B cell (primary cell): ENCODE measurements at regions not wholly inside any gene's neighbourhood (a gene's known extent, or its start where the extent isn't known, plus 50 kb on each side); places are given as distances from the start of the nearest gene placed in this dataset.
"Not testable (repeated sequence)": the region's sequence is repeated elsewhere in the genome, so short reads cannot be mapped to it uniquely, and the experiment has no call there.

ENCODE experiments used
- ATAC-seq: fragments of 200-7000 bp; cut with Tn5 transposase; one replicate; pipeline ENCODE4 v1.10.0; 2021; ENCODE audit warnings: low read depth, mild to moderate bottlenecking, moderate number of reproducible peaks, moderate library complexity
- CTCF ChIA-PET: fragments of 350-600 bp; sonication (Branson Sonifier 250); formaldehyde crosslinking; loops from one replicate; lab custom pipeline; 2021; ENCODE audit warnings: antibody characterized with exemption, inconsistent platforms; lab: Charles Lee
- POLR2A ChIA-PET: fragments of 350-600 bp; sonication (Branson Sonifier 250); formaldehyde crosslinking; loops from one replicate; lab custom pipeline; 2021; ENCODE audit warnings: antibody characterized with exemption; lab: Charles Lee
- DNase-seq: peaks from one replicate; pipeline ENCODE4 v3.0.0; 2013
- H2AFZ ChIP-seq: 2 replicates; pipeline ENCODE4 v1.6.1; 2012; ENCODE audit warnings: mild to moderate bottlenecking, low read depth, low read length; ENCODE audit not compliant: insufficient read depth, poor library complexity, severe bottlenecking
- H3K27ac ChIP-seq, 2 donors: 1 replicate in 1 of 2; 2 replicates in 1 of 2; pipeline ENCODE4 v1.5.1; 2012 to 2013; ENCODE audit warnings: low read length in 2 of 2, mild to moderate bottlenecking in 2 of 2, moderate library complexity in 1 of 2
- H3K27me3 ChIP-seq, 4 experiments: fragments of 200-600 bp in 1 of 4; sonication (generic) in 1 of 4; replicated peaks in 1 of 4; 1 replicate in 2 of 4; 2 replicates in 2 of 4; pipeline versions ENCODE4 v1.6.1 to v1.7.0; 2013 to 2016; ENCODE audit warnings: low read length in 3 of 4, mild to moderate bottlenecking in 2 of 4, mixed read lengths in 1 of 4, moderate library complexity in 1 of 4; ENCODE audit not compliant: insufficient read depth in 4 of 4, control insufficient read depth in 3 of 4; ENCODE audit errors: control extremely low read depth in 1 of 4
- H3K36me3 ChIP-seq, 2 experiments: replicated peaks in 1 of 2; 1 replicate in 1 of 2; 2 replicates in 1 of 2; pipeline versions ENCODE4 v1.6.1 to v1.7.1; 2013; ENCODE audit warnings: low read length in 1 of 2; ENCODE audit not compliant: insufficient read depth in 2 of 2, control insufficient read depth in 1 of 2; ENCODE audit errors: control extremely low read depth in 1 of 2, extremely low read depth in 1 of 2
- H3K4me1 ChIP-seq, 2 donors: fragments of 200-600 bp in 1 of 2; sonication (generic) in 1 of 2; 1 replicate in 1 of 2; 2 replicates in 1 of 2; pipeline versions ENCODE4 v1.5.1 to v1.6.1; 2013 to 2017; ENCODE audit warnings: low read length in 2 of 2; ENCODE audit not compliant: control insufficient read depth in 2 of 2, insufficient read depth in 2 of 2
- H3K4me2 ChIP-seq: replicated peaks from 2 replicates; pipeline ENCODE3; 2012; ENCODE audit warnings: mild to moderate bottlenecking, low read depth, low read length; ENCODE audit not compliant: poor library complexity, severe bottlenecking
- H3K4me3 ChIP-seq, 5 experiments: fragments of 200-600 bp in 1 of 5; sonication (generic) in 1 of 5; 1 replicate in 3 of 5; 2 replicates in 2 of 5; pipeline versions ENCODE4 v1.5.1 to v1.7.0; 2011 to 2016; ENCODE audit warnings: low read length in 4 of 5, mild to moderate bottlenecking in 4 of 5, low read depth in 2 of 5, control low read depth in 1 of 5, moderate library complexity in 1 of 5; ENCODE audit not compliant: insufficient read depth in 1 of 5; ENCODE audit errors: control extremely low read depth in 1 of 5, extremely low read depth in 1 of 5
- H3K79me2 ChIP-seq: fragments of 200-600 bp; sonication (generic); one replicate; pipeline ENCODE4 v1.6.0; 2016; ENCODE audit warnings: low read length; ENCODE audit not compliant: control insufficient read depth, insufficient read depth
- H3K9ac ChIP-seq: fragments of 200-600 bp; sonication (generic); 2 replicates; pipeline ENCODE4 v1.6.1; 2017; ENCODE audit warnings: mild to moderate bottlenecking, low read length, moderate library complexity
- H3K9me3 ChIP-seq, 3 donors: one replicate each; pipeline versions ENCODE4 v1.6.1 to v1.7.1; 2013; ENCODE audit warnings: low read length in 2 of 3; ENCODE audit not compliant: control insufficient read depth in 2 of 3, insufficient read depth in 1 of 3; ENCODE audit errors: control extremely low read depth in 1 of 3
- H4K20me1 ChIP-seq: 2 replicates; pipeline ENCODE4 v1.6.0; 2012; ENCODE audit warnings: mild to moderate bottlenecking, low read length; ENCODE audit not compliant: insufficient read depth, control insufficient read depth, poor library complexity, severe bottlenecking
- H3K27ac Mint-ChIP-seq: one replicate; pipeline ENCODE4 v1.8.0; 2021; ENCODE audit warnings: mixed read lengths
- H3K27me3 Mint-ChIP-seq: one replicate; pipeline ENCODE4 v1.8.0; 2021; ENCODE audit warnings: mixed read lengths
- H3K4me1 Mint-ChIP-seq: one replicate; pipeline ENCODE4 v1.8.0; 2021; ENCODE audit warnings: mixed read lengths
- H3K4me3 Mint-ChIP-seq: one replicate; pipeline ENCODE4 v1.8.0; 2021; ENCODE audit warnings: mixed read lengths
- H3K9me3 Mint-ChIP-seq: one replicate; pipeline ENCODE4 v1.8.0; 2022; ENCODE audit warnings: mixed read lengths; ENCODE audit not compliant: insufficient read depth
- EZH2 ChIP-seq: IDR thresholded peaks from 2 replicates; pipeline ENCODE4 v1.6.1; 2012; ENCODE audit warnings: borderline replicate concordance, low read depth, mild to moderate bottlenecking, moderate library complexity, low read length; ENCODE audit not compliant: insufficient read depth, poor library complexity, severe bottlenecking
- WGBS: methylation state at CpG from one replicate; pipeline ENCODE4 v1.1.5; 2013; ENCODE audit warnings: missing lambda C conversion rate; ENCODE audit not compliant: insufficient coverage; 5-methylcytosine and 5-hydroxymethylcytosine counted together
- intact Hi-C: fragments of 100-400 bp; cut with micrococcal nuclease; formaldehyde crosslinking; loops from one replicate; pipeline ENCODE4 v1.10.0; 2022
- TF ChIP-seq, protein P1 (sequence below): fragments of 200-600 bp; IDR thresholded peaks from one replicate; pipeline ENCODE4 v1.8.0; 2022; ENCODE audit warnings: antibody characterized with exemption, mild to moderate bottlenecking

DNA sequence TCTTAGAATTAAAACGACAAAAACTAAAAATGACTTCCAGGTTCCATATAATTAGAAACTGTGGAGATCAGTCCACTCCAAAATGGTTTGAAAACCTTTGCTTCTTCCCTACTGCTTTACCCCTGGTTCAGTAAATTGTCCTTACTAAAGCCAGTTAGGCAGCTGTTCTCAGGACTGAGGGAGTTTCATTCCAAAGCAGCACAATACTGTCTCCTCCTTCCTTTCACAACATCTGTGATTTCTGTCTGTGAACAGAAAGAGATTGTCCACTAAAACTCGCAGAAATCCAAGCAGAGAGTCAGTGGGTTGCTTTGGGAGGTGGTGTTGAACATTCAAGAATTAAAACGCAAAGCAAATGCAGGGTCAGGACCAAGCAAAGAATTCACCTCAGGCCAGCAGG, 740.8 kb upstream of the ZNF608 start:
- POLR2A ChIA-PET = no interaction called here

DNA sequence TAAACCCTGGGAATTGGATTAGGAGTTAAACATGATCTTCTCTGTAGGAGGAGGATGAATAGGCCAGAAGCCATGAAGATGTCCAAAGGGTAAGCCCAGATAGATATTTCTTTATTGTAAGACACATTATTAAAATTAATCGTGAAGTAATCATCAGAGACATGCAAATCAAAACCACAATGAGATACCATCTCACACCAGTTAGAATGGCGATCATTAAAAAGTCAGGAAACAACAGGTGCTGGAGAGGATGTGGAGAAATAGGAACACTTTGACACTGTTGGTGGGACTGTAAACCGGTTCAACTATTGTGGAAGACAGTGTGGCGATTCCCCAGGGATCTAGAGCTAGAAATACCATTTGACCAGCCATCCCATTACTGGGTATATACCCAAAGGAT, 741.2 kb upstream of the ZNF608 start:
- H2AFZ ChIP-seq, H3K4me2 ChIP-seq, H3K9me3 ChIP-seq, H3K27ac ChIP-seq, H3K79me2 ChIP-seq, H3K9ac ChIP-seq, H3K27me3 ChIP-seq, H4K20me1 ChIP-seq, ATAC-seq, DNase-seq, POLR2A ChIA-PET, H3K4me3 ChIP-seq, H3K4me1 ChIP-seq, H3K4me3 Mint-ChIP-seq, H3K36me3 ChIP-seq, H3K27me3 Mint-ChIP-seq, H3K9me3 Mint-ChIP-seq, H3K27ac Mint-ChIP-seq, CTCF ChIA-PET, intact Hi-C loops: not testable (repeated sequence)
- H3K4me1 Mint-ChIP-seq = peaks cover 15% of the 10 kb centered on the region
- no CpG with 5 or more reads among the region's 4 CpGs for WGBS

More for the DNA sequence above, 740.8 kb upstream of the ZNF608 start:
- Histone ChIP-seq H3K4me1 (peaks cover 6 to 8% of the 10 kb centered on the region in 2 donors), H3K79me2 (no peaks in the 10 kb centered on the region), H3K4me2 (no peak overlapping the region), H4K20me1 (no peaks in the 10 kb centered on the region), H3K4me3 (no peak overlapping the region), H3K36me3 (no peaks in the 10 kb centered on the region), H3K27me3 (peaks cover 0 to 4% (median 0%) of the 10 kb centered on the region in 4 experiments), H3K27ac (no peak overlapping the region), H3K9me3 (no peaks in the 10 kb centered on the region), H3K9ac (no peak overlapping the region), H2AFZ (no peak overlapping the region)
- ATAC-seq (no peak), DNase-seq (no peak)
- CTCF ChIA-PET = no interaction called here
- intact Hi-C loops = no loop called here
- no peak overlapping the region for H3K4me3 Mint-ChIP-seq
- TF ChIP-seq EZH2 = no peak
- TF ChIP-seq, protein P1, sequence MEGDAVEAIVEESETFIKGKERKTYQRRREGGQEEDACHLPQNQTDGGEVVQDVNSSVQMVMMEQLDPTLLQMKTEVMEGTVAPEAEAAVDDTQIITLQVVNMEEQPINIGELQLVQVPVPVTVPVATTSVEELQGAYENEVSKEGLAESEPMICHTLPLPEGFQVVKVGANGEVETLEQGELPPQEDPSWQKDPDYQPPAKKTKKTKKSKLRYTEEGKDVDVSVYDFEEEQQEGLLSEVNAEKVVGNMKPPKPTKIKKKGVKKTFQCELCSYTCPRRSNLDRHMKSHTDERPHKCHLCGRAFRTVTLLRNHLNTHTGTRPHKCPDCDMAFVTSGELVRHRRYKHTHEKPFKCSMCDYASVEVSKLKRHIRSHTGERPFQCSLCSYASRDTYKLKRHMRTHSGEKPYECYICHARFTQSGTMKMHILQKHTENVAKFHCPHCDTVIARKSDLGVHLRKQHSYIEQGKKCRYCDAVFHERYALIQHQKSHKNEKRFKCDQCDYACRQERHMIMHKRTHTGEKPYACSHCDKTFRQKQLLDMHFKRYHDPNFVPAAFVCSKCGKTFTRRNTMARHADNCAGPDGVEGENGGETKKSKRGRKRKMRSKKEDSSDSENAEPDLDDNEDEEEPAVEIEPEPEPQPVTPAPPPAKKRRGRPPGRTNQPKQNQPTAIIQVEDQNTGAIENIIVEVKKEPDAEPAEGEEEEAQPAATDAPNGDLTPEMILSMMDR = no peak
- no peaks in the 10 kb centered on the region for H3K9me3 Mint-ChIP-seq
- WGBS = 100% methylated on average over 1 of the region's 3 CpGs
- peaks cover 15% of the 10 kb centered on the region for H3K4me1 Mint-ChIP-seq
- no peak overlapping the region for H3K27ac Mint-ChIP-seq
- no peaks in the 10 kb centered on the region for H3K27me3 Mint-ChIP-seq
